Erythroblast (primary cell): ENCODE measurements at regions not wholly inside any gene's neighbourhood (a gene's known extent, or its start where the extent isn't known, plus 50 kb on each side); places are given as distances from the start of the nearest gene placed in this dataset.

Source experiments
- GATA1 ChIP-seq: IDR thresholded peaks from 2 replicates; pipeline ENCODE4 v1.6.1; 2011; ENCODE audit warnings: low read depth, mild to moderate bottlenecking, control low read depth, low read length, moderate library complexity
- POLR2A ChIP-seq: IDR thresholded peaks from 2 replicates; pipeline ENCODE4 v1.6.1; 2011; ENCODE audit warnings: mild to moderate bottlenecking, low read length

- TF ChIP-seq POLR2A (no peak), GATA1 (no peak)
Observed at GRCh38 chrX:69104756-69105434, 60.4 kb downstream of the PJA1 start.
